Mesodermal cell (in vitro differentiated cells): ENCODE measurements at regions not wholly inside any gene's neighbourhood (a gene's known extent, or its start where the extent isn't known, plus 50 kb on each side); places are given as distances from the start of the nearest gene placed in this dataset.

Experiments
- H3K27ac ChIP-seq: 2 replicates; pipeline ENCODE4 v1.7.0; 2013; ENCODE audit warnings: mild to moderate bottlenecking, low read depth, low read length, moderate library complexity; ENCODE audit not compliant: severe bottlenecking
- H3K36me3 ChIP-seq: 2 replicates; pipeline ENCODE4 v1.7.1; 2013; ENCODE audit warnings: mild to moderate bottlenecking, low read length, moderate library complexity; ENCODE audit not compliant: control insufficient read depth, insufficient read depth
- H3K4me1 ChIP-seq: one replicate; pipeline ENCODE4 v1.7.1; 2013; ENCODE audit warnings: mild to moderate bottlenecking, low read length; ENCODE audit not compliant: insufficient read depth, control insufficient read depth, poor library complexity, severe bottlenecking
- H3K4me3 ChIP-seq: 2 replicates; pipeline ENCODE4 v1.7.0; 2013; ENCODE audit warnings: low read length, control low read depth, mild to moderate bottlenecking; ENCODE audit not compliant: insufficient read depth, poor library complexity, severe bottlenecking; ENCODE audit errors: extremely low read depth
- H3K9me3 ChIP-seq: 2 replicates; pipeline ENCODE4 v1.7.1; 2013; ENCODE audit warnings: mild to moderate bottlenecking, low read length, moderate library complexity; ENCODE audit not compliant: control insufficient read depth
- WGBS, 2 experiments: methylation state at CpG; one replicate each; pipeline ENCODE4 v1.1.5; 2013; ENCODE audit warnings: missing lambda C conversion rate in 2 of 2; ENCODE audit not compliant: insufficient coverage in 2 of 2; 5-methylcytosine and 5-hydroxymethylcytosine counted together

- no peak overlapping the region for H3K4me3 ChIP-seq
- peaks cover 26% of the 10 kb centered on the region for H3K4me1 ChIP-seq
- 67 to 68% methylated on average over 3 of the region's 4 CpGs for WGBS, 2 experiments
- H3K27ac ChIP-seq, result peak overlapping the region; percentile 6
- no peaks in the 10 kb centered on the region for H3K36me3 ChIP-seq
- no peaks in the 10 kb centered on the region for H3K9me3 ChIP-seq
Measured at GRCh38 chr2:107595749-107596148, 230.9 kb upstream of the RGPD4 start.

- Histone ChIP-seq H3K9me3 (no peaks in the 10 kb centered on the region), H3K36me3 (no peaks in the 10 kb centered on the region), H3K27ac (no peak overlapping the region), H3K4me1 (peaks cover 10% of the 10 kb centered on the region), H3K4me3 (no peak overlapping the region)
Measured at GRCh38 chr2:107597507-107597906, 229.2 kb upstream of the RGPD4 start.

- Histone ChIP-seq H3K27ac (no peak overlapping the region), H3K36me3 (no peaks in the 10 kb centered on the region), H3K4me1 (no peaks in the 10 kb centered on the region), H3K4me3 (no peak overlapping the region), H3K9me3 (no peaks in the 10 kb centered on the region)
- WGBS, 2 experiments, result 89 to 100% methylated on average over 1 of the region's 2 CpGs
Measured at GRCh38 chr2:107602801-107603200, 223.9 kb upstream of the RGPD4 start.

GRCh38 chr2:107607054-107607453 lies 219.6 kb upstream of the RGPD4 start:
- WGBS, 2 experiments, result no CpG with 5 or more reads among the region's 1 CpG
- Histone ChIP-seq H3K4me3 (no peak overlapping the region), H3K9me3 (no peaks in the 10 kb centered on the region), H3K27ac (no peak overlapping the region), H3K4me1 (no peaks in the 10 kb centered on the region), H3K36me3 (no peaks in the 10 kb centered on the region)

- 80% methylated on average over 1 of the region's 1 CpG; no CpG with 5 or more reads in 1 of the 2 experiments for WGBS, 2 experiments
- Histone ChIP-seq H3K9me3 (no peaks in the 10 kb centered on the region), H3K36me3 (no peaks in the 10 kb centered on the region), H3K4me3 (no peak overlapping the region), H3K27ac (no peak overlapping the region), H3K4me1 (no peaks in the 10 kb centered on the region)
Measured at GRCh38 chr2:107607473-107607872, 219.2 kb upstream of the RGPD4 start.

GRCh38 chr2:107615039-107615438 lies 211.7 kb upstream of the RGPD4 start:
- H3K9me3 ChIP-seq, result peaks cover 20% of the 10 kb centered on the region
- no peaks in the 10 kb centered on the region for H3K4me1 ChIP-seq
- no peak overlapping the region for H3K27ac ChIP-seq
- H3K36me3 ChIP-seq, result no peaks in the 10 kb centered on the region
- no peak overlapping the region for H3K4me3 ChIP-seq

GRCh38 chr2:107618769-107619168 lies 207.9 kb upstream of the RGPD4 start:
- H3K9me3 ChIP-seq, result peaks cover 23% of the 10 kb centered on the region
- no peaks in the 10 kb centered on the region for H3K36me3 ChIP-seq
- no peaks in the 10 kb centered on the region for H3K4me1 ChIP-seq
- H3K4me3 ChIP-seq, result no peak overlapping the region
- no peak overlapping the region for H3K27ac ChIP-seq

- H3K36me3 ChIP-seq, result no peaks in the 10 kb centered on the region
- no peaks in the 10 kb centered on the region for H3K4me1 ChIP-seq
- no peak overlapping the region for H3K4me3 ChIP-seq
- H3K27ac ChIP-seq, result no peak overlapping the region
- WGBS, 2 experiments, result 77 to 100% methylated on average over 2 to 3 of the region's 5 CpGs
- peaks cover 23% of the 10 kb centered on the region for H3K9me3 ChIP-seq
Measured at GRCh38 chr2:107621186-107622165, 205.2 kb upstream of the RGPD4 start.

GRCh38 chr2:107622741-107623310 lies 203.9 kb upstream of the RGPD4 start:
- H3K4me1 ChIP-seq, result no peaks in the 10 kb centered on the region
- no peak overlapping the region for H3K4me3 ChIP-seq
- 92 to 100% methylated on average over 1 to 2 of the region's 4 CpGs for WGBS, 2 experiments
- no peak overlapping the region for H3K27ac ChIP-seq
- H3K9me3 ChIP-seq, result peaks cover 13% of the 10 kb centered on the region
- H3K36me3 ChIP-seq, result no peaks in the 10 kb centered on the region

GRCh38 chr2:107625982-107626381 lies 200.7 kb upstream of the RGPD4 start:
- H3K36me3 ChIP-seq, result no peaks in the 10 kb centered on the region
- peaks cover 10% of the 10 kb centered on the region for H3K9me3 ChIP-seq
- H3K4me1 ChIP-seq, result no peaks in the 10 kb centered on the region
- no peak overlapping the region for H3K4me3 ChIP-seq
- no peak overlapping the region for H3K27ac ChIP-seq

- no CpG with 5 or more reads among the region's 1 CpG for WGBS, 2 experiments
- Histone ChIP-seq H3K4me3 (no peak overlapping the region), H3K27ac (no peak overlapping the region), H3K9me3 (peaks cover 10% of the 10 kb centered on the region), H3K4me1 (no peaks in the 10 kb centered on the region), H3K36me3 (no peaks in the 10 kb centered on the region)
Measured at GRCh38 chr2:107627164-107627563, 199.5 kb upstream of the RGPD4 start.
